Stimulated activated CD8-positive, alpha-beta memory T cell treated with anti-CD3 and anti-CD28 coated beads, Interleukin-7, amount 100 ng/mL, for 48 hours (primary cell): ENCODE measurements at regions not wholly inside any gene's neighbourhood (a gene's known extent, or its start where the extent isn't known, plus 50 kb on each side); places are given as distances from the start of the nearest gene placed in this dataset.

Source experiments
- DNase-seq, 2 donors: peaks; one replicate each; pipeline ENCODE4 v3.0.0-alpha.2; 2020; ENCODE audit warnings: low read depth in 1 of 2; ENCODE audit errors: extremely low read depth in 1 of 2

GRCh38 chr3:87354398-87354797, 78.0 kb upstream of the POU1F1 start:
- DNase-seq, result no peak

- no peak for DNase-seq
These were observed 75.6 kb upstream of the POU1F1 start for GRCh38 chr3:87351937-87352336.

GRCh38 chr3:87350367-87351199, 74.2 kb upstream of the POU1F1 start:
- no peak for DNase-seq

- DNase-seq, result no peak
These were observed 73.4 kb upstream of the POU1F1 start for GRCh38 chr3:87349833-87350232.

- DNase-seq, result no peak
These were observed 60.4 kb upstream of the POU1F1 start for GRCh38 chr3:87336761-87337160.

GRCh38 chr3:87335931-87336330, 59.5 kb upstream of the POU1F1 start:
- no peak for DNase-seq

- peak in 1 of 2 donors; percentile 21 for DNase-seq
These were observed 57.1 kb upstream of the POU1F1 start for GRCh38 chr3:87333393-87333892.

- no peak for DNase-seq
These were observed 56.4 kb upstream of the POU1F1 start for GRCh38 chr3:87332789-87333188.

- DNase-seq, result no peak
These were observed 52.7 kb upstream of the POU1F1 start for GRCh38 chr3:87329065-87329464.
